GM10266 (cell line): ENCODE measurements at regions not wholly inside any gene's neighbourhood (a gene's known extent, or its start where the extent isn't known, plus 50 kb on each side); places are given as distances from the start of the nearest gene placed in this dataset.

Experiments
- DNase-seq: peaks from one replicate; pipeline ENCODE4 v3.0.0; 2012; ENCODE audit errors: extremely low spot score
- CTCF ChIP-seq: IDR thresholded peaks from 2 replicates; pipeline ENCODE4 v1.5.1; 2012; ENCODE audit warnings: mild to moderate bottlenecking, low read depth; ENCODE audit not compliant: control insufficient read depth, insufficient read depth; ENCODE audit errors: missing control alignments

DNA sequence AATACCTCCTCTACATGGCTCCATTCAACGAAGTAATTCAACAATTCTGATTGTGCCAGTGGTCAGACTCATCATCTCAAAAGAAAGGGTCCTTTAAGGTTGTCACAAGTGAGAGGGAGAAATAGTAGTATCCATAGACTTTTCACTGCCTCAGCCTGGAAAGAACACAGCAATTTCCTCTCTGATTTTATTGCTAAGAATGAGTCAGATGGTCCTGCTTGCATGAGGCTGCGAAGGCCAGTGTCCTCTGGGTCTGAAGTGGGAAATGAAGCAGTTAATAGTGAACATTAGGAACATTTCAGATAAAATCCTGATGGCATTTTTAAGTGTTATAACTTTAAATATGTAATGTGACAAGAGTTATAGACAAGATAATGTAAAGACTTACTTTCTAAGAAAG is 979.0 kb downstream of the EFNA5 start:
- DNase-seq, result no peak
- TF ChIP-seq CTCF, result no peak

DNA sequence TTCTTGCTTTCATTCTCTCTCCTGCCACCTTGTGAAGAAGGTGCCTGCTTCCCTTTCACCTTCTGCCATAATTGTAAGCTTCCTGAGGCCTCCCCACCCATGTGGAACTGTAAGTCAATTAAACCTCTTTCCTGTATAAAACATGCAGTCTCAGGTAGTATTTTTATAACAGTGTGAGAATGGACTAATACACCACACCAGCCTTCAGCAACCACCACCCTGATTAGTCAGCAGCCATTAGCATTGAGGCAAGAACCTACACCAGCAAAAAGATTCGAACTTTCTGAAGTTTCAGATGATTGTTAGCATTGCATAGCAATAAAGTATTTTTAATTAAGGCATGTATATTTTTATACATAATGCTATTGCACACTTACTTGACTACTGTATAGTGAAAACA is 980.2 kb downstream of the EFNA5 start:
- DNase-seq, result no peak

GRCh38 chr5:106680330-106680729 is 990.4 kb downstream of the EFNA5 start:
- no peak for DNase-seq
- no peak for TF ChIP-seq CTCF

More for the DNA sequence above, 980.2 kb downstream of the EFNA5 start:
- TF ChIP-seq CTCF, result no peak

DNA sequence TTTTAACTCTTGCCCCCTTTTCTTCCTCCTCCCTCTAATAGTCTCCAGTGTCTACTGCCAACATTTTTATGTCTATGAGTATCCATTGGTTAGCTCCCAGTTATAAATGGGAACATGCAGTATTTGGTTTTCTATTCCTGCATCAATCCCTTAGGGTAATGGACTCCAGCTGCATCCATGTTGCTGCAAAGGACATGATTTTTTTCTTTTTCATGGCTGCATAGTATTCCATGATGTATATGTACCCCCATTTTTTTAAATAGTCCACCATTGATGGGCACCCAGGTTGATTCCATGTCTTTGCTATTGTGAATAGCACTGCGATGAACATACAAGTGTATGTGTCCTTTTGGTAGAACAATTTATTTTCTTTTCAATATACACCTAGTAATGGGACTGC is 993.7 kb downstream of the EFNA5 start:
- no peak for TF ChIP-seq CTCF
- no peak for DNase-seq

DNA sequence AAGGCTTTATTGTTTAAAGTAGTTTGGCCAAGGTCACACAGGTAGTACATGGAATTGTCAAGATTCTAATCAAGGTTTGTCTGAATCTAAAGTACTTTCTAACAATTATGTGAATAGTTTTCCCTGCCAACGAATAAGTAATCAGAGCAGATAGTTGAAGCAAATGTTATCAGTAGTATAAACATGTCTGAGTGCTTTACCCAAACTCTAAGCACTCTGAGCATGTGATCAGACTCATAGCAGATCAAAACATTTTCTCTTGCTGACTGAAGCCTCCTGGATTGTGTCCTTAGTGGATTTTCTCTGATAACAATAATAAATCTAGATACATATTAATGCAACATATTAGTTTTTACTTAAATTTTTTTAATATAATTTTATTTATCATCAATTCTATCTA is 995.0 kb downstream of the EFNA5 start:
- DNase-seq, result no peak
- no peak for TF ChIP-seq CTCF

DNA sequence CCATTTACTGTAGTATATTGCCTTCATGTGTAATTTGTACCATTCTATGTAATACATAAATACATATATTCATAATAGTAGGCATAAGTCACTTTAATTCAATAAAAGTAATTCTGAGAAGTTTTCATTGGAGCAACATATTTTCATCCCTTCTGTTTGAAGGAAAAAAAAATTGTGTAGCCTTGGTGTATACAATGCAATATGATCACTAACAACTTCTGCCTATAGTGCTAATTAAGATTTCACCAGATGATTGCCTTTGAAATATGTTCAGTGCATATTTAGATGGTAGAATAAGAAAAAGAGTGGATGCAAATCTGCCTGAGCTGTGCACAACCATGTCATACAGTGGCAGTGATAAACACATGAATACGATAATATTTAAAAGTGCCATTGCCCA is 996.8 kb downstream of the EFNA5 start:
- DNase-seq, result no peak
- no peak for TF ChIP-seq CTCF

DNA sequence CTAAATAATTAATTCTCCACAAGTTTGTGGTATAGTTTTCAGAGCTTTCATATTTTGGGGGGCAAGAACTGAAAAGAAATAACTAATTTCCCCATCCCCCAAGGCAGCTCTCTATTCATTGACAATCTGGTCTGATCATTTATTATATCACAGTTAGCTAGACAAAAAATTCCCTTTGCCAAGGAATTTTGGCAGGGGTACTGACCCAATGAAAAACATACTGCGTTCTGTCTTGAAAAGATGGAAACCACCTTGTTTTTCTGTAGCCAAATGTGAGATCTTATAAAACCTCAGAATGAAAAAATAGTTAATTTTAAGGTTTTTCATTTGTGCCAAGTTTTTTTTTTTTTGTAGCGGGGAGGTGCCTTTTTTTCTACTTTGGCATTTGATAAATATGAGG is 1008.9 kb downstream of the EFNA5 start:
- DNase-seq, result no peak
- no peak for TF ChIP-seq CTCF

DNA sequence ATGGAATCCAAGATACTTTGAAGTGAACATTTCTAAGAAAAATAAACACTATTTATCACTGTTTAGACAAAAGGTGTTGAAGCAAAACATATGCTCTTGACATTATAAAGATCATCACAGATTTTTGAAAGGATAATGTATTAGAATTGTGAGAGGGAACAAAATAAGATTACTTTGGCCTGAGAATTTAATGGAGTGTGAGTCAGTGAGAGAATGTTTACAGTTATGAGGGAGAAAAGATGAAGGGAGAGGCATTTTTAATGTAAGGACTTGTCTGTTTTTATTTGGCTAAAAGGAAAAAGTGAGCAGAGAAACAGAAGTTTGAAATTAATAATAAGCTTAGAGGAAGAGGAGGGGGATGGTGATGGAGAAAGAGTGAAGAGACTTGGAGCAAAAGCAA is 1010.1 kb downstream of the EFNA5 start:
- no peak for TF ChIP-seq CTCF
- no peak for DNase-seq
